H1 (cell line): ENCODE measurements at regions not wholly inside any gene's neighbourhood (a gene's known extent, or its start where the extent isn't known, plus 50 kb on each side); places are given as distances from the start of the nearest gene placed in this dataset.

ENCODE experiments used
- CEBPB ChIP-seq: IDR thresholded peaks from 2 replicates; pipeline ENCODE4 v1.6.1; 2012; ENCODE audit warnings: low read depth, low read length
- CTCF ChIP-seq, 3 experiments: IDR thresholded peaks; 1 replicate in 2 of 3; 2 replicates in 1 of 3; pipeline versions ENCODE4 v1.5.1 to v1.6.1; 2011; ENCODE audit warnings: low read length in 3 of 3, mild to moderate bottlenecking in 3 of 3, inconsistent platforms in 2 of 3, low read depth in 1 of 3, moderate library complexity in 1 of 3; ENCODE audit not compliant: insufficient read depth in 1 of 3; ENCODE audit errors: control extremely low read depth in 1 of 3
- POLR2A ChIP-seq, 2 experiments: IDR thresholded peaks; 1 replicate in 1 of 2; 2 replicates in 1 of 2; pipeline ENCODE4 v1.6.1; 2011; ENCODE audit warnings: low read depth in 2 of 2, low read length in 2 of 2, mild to moderate bottlenecking in 2 of 2; ENCODE audit errors: control extremely low read depth in 1 of 2
- SIN3A ChIP-seq, 2 experiments: IDR thresholded peaks in 1 of 2; conservative IDR thresholded peaks in 1 of 2; 2 replicates each; pipeline ENCODE4 v1.6.1; 2011 to 2012; ENCODE audit warnings: low read length in 2 of 2, improper control_type of control experiment in 1 of 2, low read depth in 1 of 2, mild to moderate bottlenecking in 1 of 2
- SP1 ChIP-seq: IDR thresholded peaks from 2 replicates; pipeline ENCODE4 v1.6.1; 2011; ENCODE audit warnings: low read depth, low read length
- TEAD4 ChIP-seq: IDR thresholded peaks from 2 replicates; pipeline ENCODE4 v1.6.1; 2012; ENCODE audit warnings: low read depth, low read length, inconsistent platforms, mixed read lengths

GRCh38 chr7:118898284-118898683, 673.8 kb downstream of the ANKRD7 start:
- TF ChIP-seq TEAD4, result no peak
- TF ChIP-seq CEBPB, result no peak
- no peak for TF ChIP-seq SP1
- no peak for TF ChIP-seq POLR2A (IDR thresholded peaks at IDR 0.05; ENCODE audit: control extremely low read depth in 1 of 2, low read depth in 2 of 2, low read length in 2 of 2)
- no peak for TF ChIP-seq CTCF (IDR thresholded peaks at IDR 0.05; ENCODE audit: control extremely low read depth in 1 of 3, insufficient read depth in 1 of 3, low read depth in 1 of 3, low read length in 3 of 3)
- no peak for TF ChIP-seq SIN3A (conservative IDR thresholded peaks at IDR 0.05 in 1 of 2, IDR thresholded peaks at IDR 0.05 in 1 of 2; ENCODE audit: low read depth in 1 of 2, low read length in 2 of 2)
